Breast epithelium (tissue), 4 donors: ENCODE measurements at regions not wholly inside any gene's neighbourhood (a gene's known extent, or its start where the extent isn't known, plus 50 kb on each side); places are given as distances from the start of the nearest gene placed in this dataset.

ENCODE experiments used
- DNase-seq, 2 donors: peaks; one replicate each; pipeline ENCODE4 v3.0.0-alpha.2; 2019; ENCODE audit warnings: low spot score in 2 of 2
- H3K27ac ChIP-seq, 2 donors: fragments of 200-600 bp; sonication (generic) in 1 of 2; one replicate each; pipeline ENCODE4 v1.5.1; 2016 to 2019; ENCODE audit warnings: mild to moderate bottlenecking in 1 of 2
- H3K27me3 ChIP-seq, 2 donors: fragments of 200-600 bp; sonication (generic) in 1 of 2; one replicate each; pipeline versions ENCODE4 v1.5.1 to v1.6.0; 2017 to 2019; ENCODE audit warnings: control low read depth in 1 of 2, mild to moderate bottlenecking in 1 of 2
- H3K36me3 ChIP-seq: fragments of 200-600 bp; one replicate; pipeline ENCODE4 v1.5.1; 2019
- H3K4me1 ChIP-seq, 2 donors: fragments of 200-600 bp; sonication (generic); one replicate each; pipeline ENCODE4 v1.5.1; 2016 to 2019; ENCODE audit warnings: control low read depth in 1 of 2
- H3K4me3 ChIP-seq, 3 donors: fragments of 200-600 bp; sonication (generic); 1 replicate in 2 of 3; 2 replicates in 1 of 3; pipeline ENCODE4 v1.5.1; 2016 to 2019; ENCODE audit warnings: mild to moderate bottlenecking in 3 of 3, moderate library complexity in 2 of 3
- H3K9me3 ChIP-seq, 2 donors: fragments of 200-600 bp; sonication (generic) in 1 of 2; one replicate each; pipeline ENCODE4 v1.5.1; 2016 to 2019; ENCODE audit warnings: control low read depth in 1 of 2
- POLR2A ChIP-seq: fragments of 450-650 bp; IDR thresholded peaks from one replicate; pipeline ENCODE4 v1.6.1; 2016; ENCODE audit warnings: antibody characterized with exemption, mild to moderate bottlenecking, moderate library complexity
- POLR2AphosphoS5 ChIP-seq, 3 donors: sonication (generic); formaldehyde crosslinking; IDR thresholded peaks; one replicate each; pipeline ENCODE4 v1.6.1; 2017; ENCODE audit warnings: antibody characterized with exemption in 3 of 3
- intact Hi-C: fragments of 100-400 bp; cut with DNase I; formaldehyde crosslinking; loops from one replicate; pipeline ENCODE4 v1.15.1; 2023; ENCODE audit warnings: low total_unique reads
- TF ChIP-seq, protein P1 (sequence below), 3 donors: fragments of 450-650 bp; IDR thresholded peaks; one replicate each; pipeline ENCODE4 v1.5.1; 2016 to 2017; ENCODE audit warnings: antibody characterized with exemption in 3 of 3, mild to moderate bottlenecking in 3 of 3, moderate library complexity in 3 of 3

DNA sequence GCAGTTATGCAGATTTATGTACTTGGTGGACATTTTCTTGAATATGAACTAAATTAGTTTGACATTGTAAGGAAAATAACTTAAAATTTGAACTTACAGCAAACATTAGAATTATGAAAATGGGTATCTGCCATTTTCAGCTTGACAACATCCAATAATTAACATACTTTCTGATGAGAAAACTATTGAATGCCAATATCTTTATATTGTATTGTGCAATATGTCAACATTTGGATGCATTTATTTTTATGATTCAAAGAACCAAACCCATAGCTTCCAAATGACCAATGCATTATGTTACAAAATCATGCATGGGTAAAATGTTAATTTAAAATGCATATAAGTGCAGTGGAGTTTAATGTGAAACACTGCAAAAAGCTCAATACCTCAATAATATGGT, 562.5 kb downstream of the TRAM1L1 start:
- Histone ChIP-seq H3K27me3 (no peaks in the 10 kb centered on the region), H3K27ac (no peak overlapping the region), H3K4me1 (no peaks in the 10 kb centered on the region), H3K36me3 (no peaks in the 10 kb centered on the region), H3K9me3 (no peaks in the 10 kb centered on the region), H3K4me3 (no peak overlapping the region)
- TF ChIP-seq POLR2AphosphoS5 (IDR thresholded peaks at IDR 0.05): no peak
- DNase-seq: no peak
- intact Hi-C loops: no loop called here

- intact Hi-C loops: no loop called here
- no peaks in the 10 kb centered on the region for H3K36me3 ChIP-seq
- H3K4me3 ChIP-seq: no peak overlapping the region
- no peaks in the 10 kb centered on the region for H3K4me1 ChIP-seq
- no peak overlapping the region for H3K27ac ChIP-seq
- TF ChIP-seq POLR2A (no peak), POLR2AphosphoS5 (IDR thresholded peaks at IDR 0.05) (no peak)
- TF ChIP-seq, protein P1, sequence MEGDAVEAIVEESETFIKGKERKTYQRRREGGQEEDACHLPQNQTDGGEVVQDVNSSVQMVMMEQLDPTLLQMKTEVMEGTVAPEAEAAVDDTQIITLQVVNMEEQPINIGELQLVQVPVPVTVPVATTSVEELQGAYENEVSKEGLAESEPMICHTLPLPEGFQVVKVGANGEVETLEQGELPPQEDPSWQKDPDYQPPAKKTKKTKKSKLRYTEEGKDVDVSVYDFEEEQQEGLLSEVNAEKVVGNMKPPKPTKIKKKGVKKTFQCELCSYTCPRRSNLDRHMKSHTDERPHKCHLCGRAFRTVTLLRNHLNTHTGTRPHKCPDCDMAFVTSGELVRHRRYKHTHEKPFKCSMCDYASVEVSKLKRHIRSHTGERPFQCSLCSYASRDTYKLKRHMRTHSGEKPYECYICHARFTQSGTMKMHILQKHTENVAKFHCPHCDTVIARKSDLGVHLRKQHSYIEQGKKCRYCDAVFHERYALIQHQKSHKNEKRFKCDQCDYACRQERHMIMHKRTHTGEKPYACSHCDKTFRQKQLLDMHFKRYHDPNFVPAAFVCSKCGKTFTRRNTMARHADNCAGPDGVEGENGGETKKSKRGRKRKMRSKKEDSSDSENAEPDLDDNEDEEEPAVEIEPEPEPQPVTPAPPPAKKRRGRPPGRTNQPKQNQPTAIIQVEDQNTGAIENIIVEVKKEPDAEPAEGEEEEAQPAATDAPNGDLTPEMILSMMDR (IDR thresholded peaks at IDR 0.05): no peak
- no peaks in the 10 kb centered on the region for H3K27me3 ChIP-seq
- DNase-seq: no peak
- H3K9me3 ChIP-seq: no peaks in the 10 kb centered on the region
Measured at GRCh38 chr4:116520886-116521285, 564.5 kb downstream of the TRAM1L1 start.

GRCh38 chr4:116516711-116517110, 568.7 kb downstream of the TRAM1L1 start:
- Histone ChIP-seq H3K4me1 (no peaks in the 10 kb centered on the region), H3K36me3 (no peaks in the 10 kb centered on the region), H3K4me3 (no peak overlapping the region), H3K27ac (no peak overlapping the region), H3K9me3 (no peaks in the 10 kb centered on the region), H3K27me3 (no peaks in the 10 kb centered on the region)
- no peak for TF ChIP-seq POLR2AphosphoS5 (IDR thresholded peaks at IDR 0.05)
- TF ChIP-seq, protein P1 (IDR thresholded peaks at IDR 0.05): no peak
- TF ChIP-seq POLR2A: no peak
- no peak for DNase-seq
- intact Hi-C loops: no loop called here

GRCh38 chr4:116515959-116516358, 569.4 kb downstream of the TRAM1L1 start:
- Histone ChIP-seq H3K4me1 (no peaks in the 10 kb centered on the region), H3K36me3 (no peaks in the 10 kb centered on the region), H3K9me3 (no peaks in the 10 kb centered on the region), H3K4me3 (no peak overlapping the region), H3K27ac (no peak overlapping the region), H3K27me3 (no peaks in the 10 kb centered on the region)
- intact Hi-C loops: no loop called here
- DNase-seq: no peak
- TF ChIP-seq POLR2AphosphoS5 (IDR thresholded peaks at IDR 0.05) (no peak), POLR2A (no peak)
- TF ChIP-seq, protein P1 (IDR thresholded peaks at IDR 0.05): no peak

- H3K4me3 ChIP-seq: no peak overlapping the region
- no peak overlapping the region for H3K27ac ChIP-seq
- no peaks in the 10 kb centered on the region for H3K9me3 ChIP-seq
- TF ChIP-seq, protein P1 (IDR thresholded peaks at IDR 0.05): no peak
- no peak for TF ChIP-seq POLR2A
- TF ChIP-seq POLR2AphosphoS5 (IDR thresholded peaks at IDR 0.05): no peak
- intact Hi-C loops: loop anchor here (5.0 kb wide), 1 partner anchor 1535 kb away; no protein-coding TSS in a partner anchor
- H3K27me3 ChIP-seq: no peaks in the 10 kb centered on the region
- DNase-seq: no peak
- no peaks in the 10 kb centered on the region for H3K36me3 ChIP-seq
- H3K4me1 ChIP-seq: no peaks in the 10 kb centered on the region
Measured at GRCh38 chr4:116512552-116512951, 572.8 kb downstream of the TRAM1L1 start.

- DNase-seq: no peak
- Histone ChIP-seq H3K27me3 (no peaks in the 10 kb centered on the region), H3K4me3 (no peak overlapping the region), H3K4me1 (no peaks in the 10 kb centered on the region), H3K36me3 (no peaks in the 10 kb centered on the region), H3K9me3 (no peaks in the 10 kb centered on the region), H3K27ac (no peak overlapping the region)
- TF ChIP-seq, protein P1 (IDR thresholded peaks at IDR 0.05): no peak
- no peak for TF ChIP-seq POLR2AphosphoS5 (IDR thresholded peaks at IDR 0.05)
- no peak for TF ChIP-seq POLR2A
- intact Hi-C loops: no loop called here
Measured at GRCh38 chr4:116501954-116502353, 583.4 kb downstream of the TRAM1L1 start.
